ENCODE measurements at regions not wholly inside any gene's neighbourhood (a gene's known extent, or its start where the extent isn't known, plus 50 kb on each side); places are given as distances from the start of the nearest gene placed in this dataset.

DNA sequence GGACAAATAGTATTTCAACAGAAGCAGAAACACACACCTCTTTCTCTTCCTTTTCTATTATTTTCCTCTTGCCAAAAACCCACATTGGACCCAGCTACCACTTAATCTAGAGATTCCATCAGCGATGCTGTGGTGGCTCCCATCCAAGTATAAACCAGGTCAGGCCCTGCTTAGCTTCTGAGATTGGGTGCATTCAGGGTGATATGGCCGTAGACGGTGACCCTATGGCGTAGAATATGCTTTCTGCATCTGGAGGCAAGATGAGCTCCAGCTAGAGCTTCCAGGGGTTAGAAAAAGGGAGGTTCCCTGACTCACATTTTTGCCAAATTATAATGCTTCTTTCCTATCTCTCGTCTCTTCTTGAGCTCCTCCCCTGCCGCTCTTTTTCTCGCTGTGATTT is 66.5 kb downstream of the TNP1 start:
- 88 to 96% (median 90%) methylated on average over 7 of the region's 7 CpGs for WGBS, 5 donors
- no peak for DNase-seq
- Histone ChIP-seq H3K4me3 (no peak overlapping the region), H3K27ac (no peak overlapping the region), H3K4me1 (no peaks in the 10 kb centered on the region), H3K27me3 (replicated peaks in 1 of 7) (peaks cover 0 to 4% (median 0%) of the 10 kb centered on the region in 7 donors), H3K9me3 (no peaks in the 10 kb centered on the region), H3K36me3 (no peaks in the 10 kb centered on the region)
- intact Hi-C loops (cut with DNase I; ENCODE audit: low total_unique reads), result no loop called here
- TF ChIP-seq CTCF (IDR thresholded peaks at IDR 0.05 in 8 of 11, conservative IDR thresholded peaks at IDR 0.05 in 3 of 11) (no peak), POLR2AphosphoS5 (IDR thresholded peaks at IDR 0.05) (no peak), POLR2A (IDR thresholded peaks at IDR 0.05) (no peak)

DNA sequence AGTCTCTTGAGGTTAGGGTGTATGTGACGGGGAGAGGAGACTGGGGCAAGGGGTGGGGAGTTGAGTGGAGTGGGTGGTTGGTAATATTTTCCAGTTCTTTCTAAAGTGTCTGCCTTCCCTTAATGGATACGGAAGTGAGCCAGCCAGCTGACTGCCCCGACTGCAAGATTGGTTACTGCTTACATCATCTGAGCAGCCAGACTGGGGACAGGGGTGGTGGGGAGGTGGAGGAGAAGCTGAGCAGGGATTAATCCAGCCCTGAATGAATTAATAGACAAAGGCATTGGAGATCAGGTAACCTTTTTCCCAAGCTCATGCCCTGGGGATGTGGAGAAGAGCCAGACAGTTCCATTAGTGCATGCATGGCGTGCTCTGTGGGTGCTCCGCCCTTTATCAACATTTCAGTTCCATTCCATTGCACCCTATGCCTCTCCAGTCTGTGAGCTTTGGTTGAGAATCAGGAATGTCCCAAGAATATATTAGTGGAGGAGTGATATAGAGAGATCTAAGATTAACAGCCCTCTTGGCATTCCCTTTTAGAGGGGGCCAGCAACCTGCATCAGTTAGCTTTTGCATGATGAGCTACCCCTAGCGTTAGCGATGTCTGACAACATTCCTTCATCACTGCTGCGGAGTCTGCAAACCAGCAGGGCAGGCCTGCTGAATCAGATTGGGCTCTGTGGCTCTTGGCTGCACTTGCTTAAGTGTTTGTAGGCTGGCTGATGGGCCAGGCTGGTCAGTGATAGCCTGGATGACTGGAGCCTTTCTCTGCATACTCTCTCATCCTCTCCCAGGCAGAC is 67.4 kb downstream of the TNP1 start:
- WGBS, 5 donors, result 74 to 92% (median 80%) methylated on average over 8 of the region's 8 CpGs
- Histone ChIP-seq H3K9me3 (no peaks in the 10 kb centered on the region), H3K4me3 (no peak overlapping the region), H3K27me3 (replicated peaks in 1 of 7) (peaks cover 0 to 4% (median 0%) of the 10 kb centered on the region in 7 donors), H3K27ac (no peak overlapping the region), H3K36me3 (no peaks in the 10 kb centered on the region), H3K4me1 (no peaks in the 10 kb centered on the region)
- TF ChIP-seq CTCF (IDR thresholded peaks at IDR 0.05 in 8 of 11, conservative IDR thresholded peaks at IDR 0.05 in 3 of 11) (no peak), POLR2A (IDR thresholded peaks at IDR 0.05) (no peak), POLR2AphosphoS5 (IDR thresholded peaks at IDR 0.05) (no peak)
- intact Hi-C loops (cut with DNase I; ENCODE audit: low total_unique reads), result no loop called here
- no peak for DNase-seq

- intact Hi-C loops (cut with DNase I; ENCODE audit: low total_unique reads), result no loop called here
- H3K4me1 ChIP-seq, result no peaks in the 10 kb centered on the region
- H3K36me3 ChIP-seq, result no peaks in the 10 kb centered on the region
- H3K4me3 ChIP-seq, result no peak overlapping the region
- peaks cover 0 to 4% (median 0%) of the 10 kb centered on the region in 7 donors for H3K27me3 ChIP-seq (replicated peaks in 1 of 7)
- TF ChIP-seq CTCF (IDR thresholded peaks at IDR 0.05 in 8 of 11, conservative IDR thresholded peaks at IDR 0.05 in 3 of 11) (no peak), POLR2A (IDR thresholded peaks at IDR 0.05) (no peak), POLR2AphosphoS5 (IDR thresholded peaks at IDR 0.05) (no peak)
- H3K27ac ChIP-seq, result no peak overlapping the region
- no peaks in the 10 kb centered on the region for H3K9me3 ChIP-seq
- no peak for DNase-seq
- WGBS, 5 donors, result 67 to 81% (median 68%) methylated on average over 2 of the region's 2 CpGs
Measured at GRCh38 chr2:216791303-216791702, 68.6 kb downstream of the TNP1 start.

DNA sequence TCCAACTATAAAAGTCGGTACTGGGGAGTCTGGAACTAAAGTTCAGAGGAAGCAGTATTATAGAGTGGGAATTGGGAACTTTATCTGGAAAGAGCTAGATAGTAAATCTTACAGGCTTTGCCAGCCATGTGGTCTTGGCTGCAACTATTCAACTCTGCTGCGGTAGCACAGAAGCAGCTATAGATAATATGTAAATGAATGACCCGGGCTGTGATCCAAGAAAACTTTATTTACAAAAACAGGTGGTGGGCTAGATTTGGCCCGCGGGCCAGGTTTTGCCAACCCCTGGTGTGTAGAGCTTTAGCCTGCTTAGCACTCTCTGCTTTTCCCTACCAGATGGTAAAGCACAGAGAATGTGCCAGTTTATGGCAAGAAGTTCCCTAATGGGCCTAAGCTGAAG is 70.8 kb downstream of the TNP1 start:
- H3K27ac ChIP-seq, result no peak overlapping the region

More for the DNA sequence above, 70.8 kb downstream of the TNP1 start:
- no peaks in the 10 kb centered on the region for H3K4me1 ChIP-seq
- no peak overlapping the region for H3K4me3 ChIP-seq
- DNase-seq, result no peak
- 84 to 92% (median 90%) methylated on average over 5 of the region's 5 CpGs for WGBS, 5 donors
- no peaks in the 10 kb centered on the region for H3K9me3 ChIP-seq
- intact Hi-C loops (cut with DNase I; ENCODE audit: low total_unique reads), result no loop called here
- TF ChIP-seq CTCF (IDR thresholded peaks at IDR 0.05 in 8 of 11, conservative IDR thresholded peaks at IDR 0.05 in 3 of 11) (no peak), POLR2A (IDR thresholded peaks at IDR 0.05) (no peak), POLR2AphosphoS5 (IDR thresholded peaks at IDR 0.05) (no peak)
- no peaks in the 10 kb centered on the region for H3K36me3 ChIP-seq
- peaks cover 0 to 4% (median 0%) of the 10 kb centered on the region in 7 donors for H3K27me3 ChIP-seq (replicated peaks in 1 of 7)

All from spleen (tissue), 11 donors.